ENCODE measurements at regions not wholly inside any gene's neighbourhood (a gene's known extent, or its start where the extent isn't known, plus 50 kb on each side); places are given as distances from the start of the nearest gene placed in this dataset.
"Not testable (repeated sequence)": the region's sequence is repeated elsewhere in the genome, so short reads cannot be mapped to it uniquely, and the experiment has no call there.

DNA sequence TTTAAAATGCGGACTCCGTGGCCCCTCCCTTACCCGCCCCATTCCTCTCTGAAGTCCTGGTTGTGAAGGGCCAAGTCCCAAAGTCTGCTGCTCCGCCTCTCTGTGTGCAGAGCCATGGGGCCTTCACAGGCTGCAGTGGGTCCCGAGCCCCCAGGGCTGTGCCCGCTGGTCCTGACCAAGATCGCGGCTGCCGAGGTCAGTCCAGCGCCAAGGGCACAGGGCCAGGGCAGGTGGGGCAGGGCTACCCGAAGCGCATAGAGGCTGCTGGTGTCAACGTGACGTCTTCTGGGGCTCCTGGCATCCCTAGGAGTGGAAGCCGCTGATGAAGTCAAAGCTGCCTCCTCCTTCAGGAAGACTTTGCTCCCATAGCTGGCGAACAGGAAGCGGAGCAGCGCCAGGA, 858.8 kb downstream of the TUBA3C start:
- not testable (repeated sequence) for DNase-seq

DNA sequence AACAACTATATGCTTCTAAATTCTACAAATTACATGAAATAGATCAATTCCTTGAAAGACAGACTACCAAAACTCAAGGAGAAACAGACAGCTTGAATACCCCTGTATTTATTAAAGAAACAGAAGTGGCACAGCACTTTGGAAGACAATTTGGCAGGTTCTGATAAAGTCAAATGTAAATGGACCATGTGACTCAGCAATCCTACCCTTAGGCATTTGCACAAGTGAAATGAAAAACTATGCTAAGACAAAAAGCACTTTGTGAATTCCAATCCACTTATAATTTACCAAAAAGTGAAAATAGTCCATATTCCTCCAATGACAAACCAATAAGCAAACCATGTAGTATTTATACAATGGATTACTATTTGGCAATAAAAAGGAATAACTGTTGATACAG, 862.0 kb downstream of the TUBA3C start:
- not testable (repeated sequence) for DNase-seq

DNA sequence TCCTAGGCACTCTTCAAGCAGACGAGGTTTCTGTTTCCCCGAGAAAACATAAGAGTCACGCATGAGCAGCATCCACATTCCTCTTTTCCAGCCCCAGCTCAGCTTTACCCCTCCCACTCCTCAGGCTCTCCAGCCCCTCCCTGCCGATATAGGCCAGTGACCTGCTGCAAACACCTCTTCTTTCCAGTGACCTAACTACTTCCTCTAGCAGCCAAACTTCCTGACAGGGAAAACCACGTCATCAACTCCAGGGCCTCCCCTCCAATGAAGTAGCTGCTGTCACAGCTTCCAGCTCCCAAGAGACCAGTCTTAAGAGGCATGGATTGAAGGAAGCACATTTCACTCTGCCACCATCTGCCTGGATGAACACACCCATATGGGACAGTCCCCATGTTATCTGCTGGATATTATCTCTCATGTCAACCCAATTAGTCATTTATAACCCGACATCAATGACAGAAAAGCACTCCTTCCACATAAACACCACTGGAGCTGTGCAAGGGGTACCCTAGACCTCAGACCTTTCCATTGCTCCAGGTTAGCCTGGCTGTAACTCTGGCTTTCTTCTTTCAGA, 878.3 kb downstream of the TUBA3C start:
- DNase-seq: not testable (repeated sequence)

DNA sequence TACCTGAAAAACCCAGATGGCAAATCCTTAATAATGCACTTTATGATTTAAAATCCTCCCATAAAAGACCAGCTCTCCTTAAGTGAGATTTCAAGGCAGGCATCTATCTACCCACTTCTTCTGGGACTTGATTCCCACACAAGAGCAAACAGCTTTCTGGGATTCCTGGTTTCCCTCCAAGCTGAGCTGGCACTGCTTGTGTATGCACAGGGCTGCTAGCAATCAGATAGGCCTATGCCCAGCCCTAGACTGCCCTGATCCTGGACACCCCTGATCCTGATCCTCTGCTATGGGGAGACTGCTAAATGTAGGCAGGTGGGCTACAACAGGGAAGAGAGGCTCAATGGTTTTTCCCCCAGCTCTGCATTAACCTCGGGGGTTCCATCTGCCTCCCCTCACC, 880.7 kb downstream of the TUBA3C start:
- not testable (repeated sequence) for DNase-seq

DNA sequence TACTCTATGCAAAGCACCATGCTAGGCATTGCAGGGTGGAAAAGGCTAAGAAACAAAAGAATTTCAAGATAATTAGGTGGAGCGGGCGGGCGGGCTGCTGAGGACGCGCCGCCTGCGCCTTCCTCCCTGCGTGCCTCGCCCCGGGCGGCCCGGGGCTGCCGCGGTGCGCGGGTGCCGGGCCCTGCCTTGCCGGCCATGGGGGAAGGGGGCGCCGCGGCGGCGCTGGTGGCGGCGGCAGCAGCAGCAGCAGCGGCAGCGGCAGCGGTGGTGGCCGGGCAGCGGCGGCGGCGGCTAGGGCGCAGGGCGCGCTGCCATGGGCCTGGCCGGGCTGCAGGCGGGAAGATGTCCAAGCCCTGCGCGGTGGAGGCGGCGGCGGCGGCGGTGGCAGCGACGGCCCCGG, 884.3 kb downstream of the TUBA3C start:
- not testable (repeated sequence) for DNase-seq

DNA sequence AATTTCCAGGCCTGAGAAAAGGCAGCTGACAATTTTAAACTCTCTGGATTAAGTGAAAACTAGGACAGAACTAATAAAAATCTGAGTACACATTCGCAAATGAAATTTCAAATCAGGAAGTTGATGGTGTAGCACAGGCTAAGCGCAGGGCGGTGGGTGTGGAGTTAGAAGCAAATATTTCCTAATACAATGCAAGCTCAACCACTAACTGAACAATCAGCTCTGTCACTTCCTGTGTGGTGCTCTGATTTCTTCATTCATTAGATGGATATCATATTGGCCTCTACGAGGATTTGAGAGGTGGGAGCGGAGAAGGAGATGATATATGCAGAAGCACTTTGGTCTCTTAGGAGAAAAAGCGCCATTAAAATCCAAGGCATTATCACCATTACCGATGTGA, 885.0 kb downstream of the TUBA3C start:
- DNase-seq: not testable (repeated sequence)

DNA sequence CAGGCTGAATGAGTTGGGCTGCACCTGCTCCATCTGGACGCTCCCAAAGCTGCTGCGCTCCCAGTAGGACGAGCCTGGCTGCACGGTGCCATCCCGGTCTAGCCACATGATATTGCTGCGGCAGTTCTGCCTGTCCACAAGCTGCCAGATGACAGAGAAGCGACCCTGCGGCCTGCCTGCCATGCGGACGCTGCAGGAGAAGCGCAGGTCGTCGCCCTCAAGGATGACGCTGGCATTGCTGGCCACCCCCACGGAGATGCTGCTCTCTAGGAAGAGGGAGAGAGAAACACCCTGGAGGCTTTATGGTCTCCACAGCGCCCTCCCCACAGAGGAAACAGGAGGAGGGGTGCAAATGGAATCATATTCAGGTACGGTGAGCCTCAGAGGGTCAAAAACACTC, 887.3 kb downstream of the TUBA3C start:
- DNase-seq: not testable (repeated sequence)

DNA sequence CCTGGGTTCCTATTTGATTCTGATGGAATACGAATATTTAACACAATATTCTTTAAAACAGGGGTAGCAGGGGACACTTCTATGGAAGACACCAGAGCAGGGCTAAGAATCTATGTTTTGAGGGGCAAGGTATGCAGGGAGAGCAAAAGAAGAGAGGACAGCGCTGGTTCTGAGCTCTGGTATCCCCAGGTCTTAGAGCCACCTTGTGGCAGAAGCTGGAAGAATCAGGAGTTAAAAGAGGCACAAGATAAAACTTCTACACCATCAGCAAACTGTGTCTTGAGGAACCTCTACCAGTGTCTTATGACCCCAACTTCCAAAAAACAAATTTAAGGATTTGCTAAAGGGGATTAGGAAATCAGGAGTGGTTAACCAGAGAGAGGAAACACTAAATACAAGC, 894.8 kb downstream of the TUBA3C start:
- not testable (repeated sequence) for DNase-seq

DNA sequence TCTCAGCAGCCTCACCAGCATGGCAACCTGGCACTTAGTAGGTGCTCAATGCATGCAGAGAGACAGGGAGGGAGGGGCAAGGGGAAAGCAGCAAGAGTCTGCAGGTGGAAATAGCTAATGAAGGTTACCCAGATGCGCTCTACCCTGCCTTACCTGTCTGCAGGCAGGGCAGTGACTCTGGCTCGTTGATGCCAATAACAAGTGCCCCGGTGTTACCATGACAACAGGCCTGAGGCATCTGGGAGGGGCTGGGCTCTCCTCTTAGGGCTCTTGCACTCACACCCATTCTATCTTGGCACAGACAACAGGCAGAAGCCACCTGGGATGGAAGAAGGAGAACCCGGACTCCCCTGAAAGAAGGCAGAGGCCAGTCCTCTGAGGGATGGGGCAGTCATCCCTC, 896.0 kb downstream of the TUBA3C start:
- not testable (repeated sequence) for DNase-seq

DNA sequence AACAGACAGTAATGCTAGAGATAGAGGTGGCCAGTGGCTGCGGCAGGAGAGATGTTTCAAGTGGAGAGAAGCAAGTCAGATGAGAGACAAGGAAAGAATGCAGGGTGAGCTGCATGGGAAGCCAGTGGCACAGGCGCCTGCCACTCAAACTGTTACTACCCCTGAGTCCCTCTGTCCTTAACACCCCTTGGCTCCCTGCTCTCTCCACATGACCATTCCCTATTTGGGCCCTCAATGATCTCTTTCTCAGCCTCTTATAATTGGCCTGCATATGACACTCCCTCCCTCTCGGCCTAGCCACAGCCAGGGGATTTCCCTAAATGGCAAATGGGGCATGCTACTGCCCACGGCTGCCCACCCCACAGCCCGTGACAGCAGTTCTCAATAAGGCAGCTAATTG, 897.6 kb downstream of the TUBA3C start:
- DNase-seq: not testable (repeated sequence)

DNA sequence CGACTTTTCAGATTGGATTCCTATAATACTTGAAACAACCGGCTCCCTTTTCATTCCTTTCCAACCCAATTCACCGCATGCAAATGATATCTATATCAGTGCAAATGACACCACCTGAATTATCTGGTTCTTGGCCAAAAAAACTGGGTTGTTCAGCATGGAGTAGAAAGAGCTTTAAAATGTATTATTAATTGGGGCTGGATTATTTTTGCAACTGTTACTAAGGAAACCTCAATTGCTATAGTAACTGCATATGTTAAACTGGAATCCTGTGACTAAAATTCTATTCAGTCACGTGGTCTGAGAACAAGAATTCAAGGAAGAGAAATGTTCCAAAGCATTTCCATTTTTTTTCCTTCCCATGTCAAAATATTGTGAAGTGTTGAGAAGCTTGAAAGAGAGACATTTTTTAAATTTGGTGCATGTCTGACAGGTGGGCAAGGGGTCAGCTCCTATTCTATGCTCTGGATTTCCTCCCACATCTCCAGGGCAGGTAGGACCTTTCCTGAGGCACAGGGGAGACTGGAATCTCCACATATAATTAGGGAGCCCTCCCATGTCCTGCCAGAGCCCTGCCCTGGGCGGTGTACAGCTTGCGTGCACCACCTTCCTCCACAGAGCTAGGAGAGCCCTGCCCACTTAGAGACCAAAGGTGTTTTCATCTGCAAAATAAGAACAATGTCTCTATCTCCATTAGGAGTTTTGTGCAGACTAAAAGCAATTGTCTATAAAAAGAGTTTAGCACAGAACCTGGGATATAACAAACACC, 899.6 kb downstream of the TUBA3C start:
- DNase-seq: not testable (repeated sequence)

DNA sequence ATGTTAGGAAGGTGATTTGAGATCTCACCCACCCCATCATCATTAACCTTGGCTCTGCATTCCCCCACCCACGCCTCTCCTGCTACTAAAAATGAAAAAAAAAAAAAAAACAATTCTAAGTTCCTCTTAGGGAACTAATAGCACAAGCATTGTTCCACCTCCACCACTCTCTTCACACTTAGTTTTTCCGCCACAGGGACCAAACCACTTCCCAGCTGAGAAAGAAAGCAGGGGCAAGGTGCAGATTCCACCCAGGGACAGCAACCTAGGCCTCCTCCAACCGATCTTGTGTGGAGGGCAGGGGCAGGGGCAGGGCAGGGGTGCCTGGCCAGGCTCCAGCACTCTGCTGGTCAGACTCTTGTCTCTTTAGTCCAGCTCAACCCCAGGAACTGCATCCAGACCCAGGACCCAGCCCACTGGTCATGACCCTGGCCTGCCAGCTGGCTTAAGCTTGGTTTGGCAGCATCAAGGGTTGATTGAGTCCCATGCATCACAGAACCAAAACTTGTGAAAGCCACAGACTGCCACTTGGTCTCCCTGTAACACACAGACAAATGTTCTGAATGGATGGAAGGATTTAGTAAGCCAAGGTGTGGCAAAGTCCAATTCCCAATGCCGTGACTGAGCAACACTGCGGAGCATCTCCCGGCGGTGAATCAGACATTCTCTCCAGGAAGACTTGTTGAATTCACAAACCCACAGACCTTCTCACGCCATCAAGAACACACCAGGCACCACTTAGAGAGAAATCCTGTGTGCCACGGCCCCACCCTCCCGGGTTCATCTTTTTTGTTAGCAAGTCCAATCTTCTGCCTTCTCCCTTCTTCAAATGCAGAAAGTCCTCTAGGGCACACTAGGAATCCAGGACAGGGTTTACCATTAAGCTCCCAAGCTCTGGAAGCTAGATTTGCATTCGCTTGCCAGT, 900.5 kb downstream of the TUBA3C start:
- DNase-seq: not testable (repeated sequence)

DNA sequence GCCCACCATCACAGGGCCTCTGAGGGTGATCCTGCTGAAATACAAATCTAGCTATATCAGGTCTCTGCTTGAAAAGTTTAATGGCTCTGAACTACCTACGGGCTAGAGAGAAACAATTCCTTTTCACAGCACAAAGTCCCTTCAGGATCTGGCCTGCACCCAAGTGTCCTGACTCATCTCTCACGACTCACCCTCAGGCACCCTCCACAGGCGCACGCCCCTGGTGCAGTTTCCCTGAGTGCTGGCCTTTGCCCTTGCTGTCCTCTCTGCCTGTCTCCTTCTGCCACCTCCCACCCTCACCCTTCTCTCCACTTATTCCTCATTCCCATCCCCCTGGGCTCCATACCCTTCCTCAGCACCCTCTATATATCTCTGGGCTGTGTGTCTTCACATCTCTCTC, 901.7 kb downstream of the TUBA3C start:
- not testable (repeated sequence) for DNase-seq

DNA sequence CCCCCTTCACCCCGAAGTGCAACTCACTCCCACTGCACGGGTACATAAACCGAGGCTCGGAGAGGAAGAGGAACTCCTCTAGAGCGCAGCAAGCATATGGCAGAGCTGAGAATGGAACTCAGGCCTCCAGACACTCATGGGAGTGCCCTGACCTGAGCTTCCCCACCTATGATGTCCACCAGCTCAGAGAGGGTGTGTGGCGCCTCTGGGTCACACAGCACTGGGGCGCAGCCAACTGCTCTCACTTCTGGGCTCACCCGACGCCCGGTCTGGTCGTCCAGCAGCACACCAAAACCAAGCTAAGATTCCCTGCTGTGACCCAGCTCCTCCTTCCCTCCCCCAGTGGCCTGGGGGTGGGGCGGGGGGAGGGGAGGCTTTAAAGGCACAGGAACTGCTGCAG, 904.3 kb downstream of the TUBA3C start:
- not testable (repeated sequence) for DNase-seq

DNA sequence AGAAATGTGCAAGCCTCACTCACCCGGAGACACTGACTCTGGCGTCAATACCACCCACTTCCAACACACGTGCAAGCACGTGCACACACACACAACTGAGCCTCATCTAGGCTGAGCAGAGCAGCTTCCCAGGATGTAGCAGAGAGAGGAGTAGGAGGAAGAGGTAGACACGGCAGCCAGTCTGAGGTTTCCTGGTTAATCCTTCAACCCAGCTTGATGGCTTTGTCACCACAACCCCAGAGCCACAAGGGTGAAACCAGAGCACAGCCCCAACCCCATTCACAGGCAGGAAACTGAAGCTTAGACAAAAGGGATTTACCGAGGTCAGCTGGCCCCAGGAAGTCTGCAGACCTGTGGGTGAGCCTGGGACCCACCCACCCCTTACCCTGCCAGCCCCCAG, 905.3 kb downstream of the TUBA3C start:
- DNase-seq: not testable (repeated sequence)

DNA sequence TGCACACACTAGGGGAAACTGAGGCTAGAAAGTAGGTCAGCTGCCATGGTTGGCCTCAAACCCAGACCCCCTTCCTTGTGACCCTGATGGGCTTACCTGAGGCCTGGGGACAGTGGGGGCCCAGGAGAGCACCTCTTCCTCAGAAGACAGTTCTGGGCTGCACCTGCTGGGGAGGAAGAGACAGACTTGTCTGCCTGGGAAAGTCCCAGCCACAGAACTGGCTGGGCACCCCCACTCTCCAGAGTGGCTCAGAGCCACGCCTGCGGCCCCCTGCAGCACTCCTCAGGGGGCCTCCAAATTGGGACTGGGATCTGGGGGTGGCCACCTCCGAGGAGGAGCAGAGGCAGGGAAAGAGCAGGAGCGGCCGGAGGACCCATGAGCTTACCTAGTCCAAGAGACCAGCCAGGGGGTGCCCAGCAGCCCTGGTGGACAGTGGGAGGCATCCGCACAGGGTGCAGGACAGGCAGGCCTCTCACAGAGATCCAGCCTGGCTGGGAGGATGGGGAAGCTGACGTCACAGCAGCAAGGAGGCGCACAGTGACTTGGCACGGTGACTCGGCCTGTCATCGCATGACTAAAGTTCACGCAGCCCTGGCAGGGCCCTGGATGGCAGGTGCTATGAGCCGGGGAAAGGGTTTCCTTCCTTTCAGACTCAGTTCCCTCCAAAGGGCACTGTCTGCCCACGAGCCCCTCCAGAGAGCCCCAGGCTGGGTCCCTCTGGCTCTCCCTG, 907.7 kb downstream of the TUBA3C start:
- not testable (repeated sequence) for DNase-seq

DNA sequence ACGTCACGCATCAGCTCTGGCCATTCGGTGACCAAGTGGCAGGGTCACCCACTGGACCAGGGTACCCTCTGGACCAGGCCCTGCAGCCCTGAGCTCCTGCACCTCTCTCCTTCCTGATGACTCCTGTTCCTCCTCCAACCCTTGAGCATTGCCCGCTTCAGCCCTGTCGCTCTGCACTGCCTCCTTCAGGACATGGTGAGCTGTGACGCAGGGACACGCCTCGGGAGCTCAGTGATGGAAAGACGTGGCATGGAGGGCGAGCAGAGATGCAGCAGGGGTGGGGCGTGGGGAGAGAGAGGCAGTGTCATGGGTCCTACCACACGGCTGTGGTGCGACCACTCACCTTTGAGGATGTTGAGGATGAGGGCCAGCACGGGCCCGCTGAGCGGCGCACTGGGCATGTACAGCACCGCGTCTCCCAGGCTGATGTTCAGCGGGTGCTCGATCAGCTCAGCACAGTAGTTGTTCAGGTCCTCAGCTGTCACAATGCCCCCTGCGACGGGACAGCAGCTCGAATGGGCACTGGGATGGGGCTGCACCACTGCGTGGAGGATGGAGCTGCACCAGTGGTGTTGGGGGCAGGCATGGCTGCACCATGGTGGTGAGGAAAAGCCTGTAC, 922.7 kb downstream of the TUBA3C start:
- DNase-seq: not testable (repeated sequence)

DNA sequence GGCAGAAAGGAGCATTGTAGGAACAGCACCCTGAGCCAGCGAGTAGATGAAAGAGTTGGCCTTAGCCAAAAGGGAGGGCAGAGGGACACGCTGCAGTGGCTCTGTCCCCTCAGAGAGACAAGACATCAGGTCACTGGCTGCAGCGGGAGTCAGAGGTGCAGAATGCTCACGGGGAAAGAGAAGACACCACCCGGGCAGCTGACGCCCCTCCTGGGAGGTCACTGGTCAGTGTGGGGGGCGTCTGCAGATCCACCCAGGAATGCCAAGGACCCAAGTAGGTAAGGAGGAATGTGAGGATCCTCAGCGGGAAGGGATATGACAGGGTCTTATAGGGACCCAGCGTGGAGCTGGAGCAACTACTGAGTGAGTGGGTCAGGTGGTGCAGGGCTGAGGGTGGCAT, 923.9 kb downstream of the TUBA3C start:
- DNase-seq: not testable (repeated sequence)

DNA sequence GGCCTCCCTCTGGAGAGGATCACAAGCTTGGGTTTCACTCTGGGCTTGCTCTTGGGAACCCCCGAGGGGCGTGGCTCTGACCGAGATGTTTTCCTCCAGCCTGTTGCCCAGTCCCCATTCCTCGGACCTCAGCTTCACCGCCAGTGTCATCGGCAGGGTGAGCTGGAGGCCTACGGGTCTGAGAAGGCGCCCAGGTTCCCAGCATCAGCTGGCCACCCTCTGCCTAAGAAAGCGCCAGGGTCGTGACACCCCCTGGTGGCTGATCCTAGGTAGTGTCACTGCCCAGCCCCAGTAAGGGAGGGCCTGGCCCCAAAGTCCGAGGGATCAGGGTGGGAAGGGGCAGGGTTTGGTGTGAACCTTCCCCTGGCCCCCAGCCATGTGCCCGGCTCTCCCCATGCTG, 928.8 kb downstream of the TUBA3C start:
- not testable (repeated sequence) for DNase-seq

DNA sequence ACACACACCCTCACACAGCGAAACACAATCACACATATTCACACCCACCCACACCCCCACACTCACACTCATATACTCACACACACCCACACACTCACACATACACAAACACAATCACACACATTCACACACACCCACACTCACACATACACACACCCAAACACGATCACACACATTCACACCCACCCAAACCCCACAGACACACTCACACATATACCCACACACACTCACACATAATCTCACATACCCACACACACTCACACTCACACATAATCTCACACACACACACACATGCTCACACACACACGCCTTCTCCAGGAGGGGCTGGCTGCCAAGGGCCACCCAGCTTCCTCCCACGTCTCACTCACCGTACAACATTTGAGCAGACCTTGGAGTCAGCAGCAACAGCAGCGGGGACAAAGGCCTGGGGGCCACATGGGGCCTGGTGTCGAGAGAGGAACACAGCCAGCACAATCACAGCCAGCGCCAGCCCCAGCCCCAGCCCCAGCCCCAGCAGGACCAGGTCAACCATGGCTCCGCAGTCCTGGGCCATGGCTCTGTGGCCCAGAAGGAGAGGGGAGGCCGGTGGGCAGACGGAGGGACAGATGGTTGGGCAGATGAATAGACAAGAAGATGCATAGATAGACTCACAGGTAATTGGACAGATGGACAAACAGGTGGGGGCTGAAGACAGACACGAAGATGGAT, 932.9 kb downstream of the TUBA3C start:
- not testable (repeated sequence) for DNase-seq

DNA sequence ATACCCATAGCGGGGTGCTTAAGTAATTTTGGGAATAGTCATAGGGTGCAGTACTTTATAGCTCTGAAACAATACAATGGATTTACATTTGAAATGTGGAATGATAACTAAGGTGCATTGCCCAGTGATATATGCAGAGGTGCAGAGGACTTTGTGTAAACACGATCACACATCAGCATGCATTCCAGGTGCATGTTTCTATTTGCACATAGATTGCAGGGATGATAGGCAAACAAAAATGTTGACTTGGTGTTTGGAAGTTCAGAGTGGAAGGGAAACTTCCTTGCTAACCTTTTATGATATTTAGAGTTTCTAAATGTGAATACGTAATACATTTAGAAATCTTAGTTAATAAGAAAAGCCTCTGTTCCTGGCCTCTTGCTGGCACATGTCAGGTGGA, 941.5 kb downstream of the TUBA3C start:
- DNase-seq: not testable (repeated sequence)

DNA sequence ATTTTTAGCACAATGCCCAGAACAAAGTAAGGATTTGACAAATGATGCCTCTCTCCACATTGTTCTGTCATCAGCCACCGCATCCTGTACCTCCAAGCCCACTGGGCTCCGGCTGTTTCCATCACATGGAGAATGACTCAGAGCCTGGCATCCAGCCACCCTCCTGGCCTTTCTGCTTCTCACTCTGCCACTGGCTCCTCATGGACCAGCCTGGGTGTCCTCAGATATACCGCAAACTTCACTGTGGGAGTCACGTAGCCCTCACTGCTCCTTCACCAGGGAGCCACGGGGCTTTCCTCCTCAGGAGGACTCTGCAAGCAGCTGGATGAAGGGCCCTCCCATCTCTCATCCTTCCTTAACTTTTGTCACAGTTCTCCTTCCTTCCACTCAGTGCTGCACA, 943.0 kb downstream of the TUBA3C start:
- DNase-seq: not testable (repeated sequence)
